GM12878 (cell line): ENCODE measurements at regions not wholly inside any gene's neighbourhood (a gene's known extent, or its start where the extent isn't known, plus 50 kb on each side); places are given as distances from the start of the nearest gene placed in this dataset.

Source experiments
- ATAC-seq: fragments of 200-7000 bp; cut with Tn5 transposase; 3 replicates; pipeline ENCODE4 v1.9.1; 2020; ENCODE audit warnings: mild to moderate bottlenecking, moderate library complexity
- BruUV-seq: library from RNA; stranded (reverse); fragments of 400-500 nt; replicated peaks from 2 replicates; lab custom pipeline; 2021; lab: Mats Ljungman, UMichigan
- CTCF ChIA-PET: fragments of 300-600 bp; sonication (Branson Sonifier 250); formaldehyde crosslinking; extraction: SDS; loops from one replicate; lab custom pipeline; 2021; ENCODE audit warnings: inconsistent platforms; lab: Yijun Ruan, JAX
- POLR2A ChIA-PET: fragments of 350-600 bp; formaldehyde crosslinking; extraction: SDS; loops from one replicate; lab custom pipeline; 2021; ENCODE audit warnings: inconsistent platforms; lab: Charles Lee
- RAD21 ChIA-PET: fragments of 300-600 bp; sonication (Branson Sonifier 250); formaldehyde crosslinking; loops from one replicate; lab custom pipeline; 2023; ENCODE audit warnings: antibody characterized with exemption; ENCODE audit not compliant: unreplicated experiment; lab: Charles Lee
- SMC1A ChIA-PET: fragments of 300-600 bp; sonication (Branson Sonifier 250); formaldehyde crosslinking; loops from one replicate; lab custom pipeline; 2023; ENCODE audit not compliant: unreplicated experiment, uncharacterized antibody; lab: Charles Lee
- DNase-seq: peaks from one replicate; pipeline ENCODE4 v3.0.0-alpha.2; 2011; ENCODE audit warnings: low read depth, low spot score
- FAIRE-seq: peaks from 3 replicates; lab custom pipeline; 2011; peaks lifted over from hg19 to GRCh38; lab: Jason Lieb, UNC
- H2AFZ ChIP-seq: 2 replicates; pipeline ENCODE4 v1.6.0; 2011; ENCODE audit warnings: low read depth, low read length, control low read depth; ENCODE audit not compliant: control insufficient read depth
- H3K27ac ChIP-seq: 2 replicates; pipeline ENCODE4 v1.5.1; 2011; ENCODE audit warnings: control low read depth; ENCODE audit not compliant: control insufficient read depth, insufficient read depth
- H3K27me3 ChIP-seq, 2 experiments: replicated peaks in 1 of 2; 2 replicates each; pipeline versions ENCODE4 v1.6.0 to v1.6.1; 2011; ENCODE audit warnings: low read length in 1 of 2; ENCODE audit not compliant: control insufficient read depth in 2 of 2, insufficient read depth in 2 of 2
- H3K36me3 ChIP-seq, 2 experiments: 2 replicates each; pipeline ENCODE4 v1.5.1; 2011; ENCODE audit warnings: low read length in 1 of 2; ENCODE audit not compliant: control insufficient read depth in 2 of 2, insufficient read depth in 2 of 2
- H3K4me1 ChIP-seq: 2 replicates; pipeline ENCODE4 v1.6.1; 2011; ENCODE audit warnings: mild to moderate bottlenecking, low read length, moderate library complexity, mixed read lengths; ENCODE audit not compliant: control insufficient read depth, insufficient read depth
- H3K4me2 ChIP-seq: 2 replicates; pipeline ENCODE4 v1.6.0; 2011; ENCODE audit warnings: control low read depth; ENCODE audit not compliant: control insufficient read depth, insufficient read depth
- H3K4me3 ChIP-seq: fragments of 200-600 bp; sonication (generic); 2 replicates; pipeline ENCODE4 v1.5.1; 2016
- H3K79me2 ChIP-seq: 2 replicates; pipeline ENCODE4 v1.6.0; 2011; ENCODE audit warnings: low read length; ENCODE audit not compliant: control insufficient read depth, insufficient read depth
- H3K9ac ChIP-seq: 2 replicates; pipeline ENCODE4 v1.8.0; 2011; ENCODE audit warnings: low read length, control low read depth, mixed read lengths; ENCODE audit not compliant: control insufficient read depth, insufficient read depth
- H3K9me3 ChIP-seq: replicated peaks from 3 replicates; pipeline ENCODE4 v1.5.1; 2011; ENCODE audit warnings: mild to moderate bottlenecking, low read length; ENCODE audit not compliant: control insufficient read depth, insufficient read depth
- H4K20me1 ChIP-seq: 2 replicates; pipeline ENCODE4 v1.6.0; 2011; ENCODE audit not compliant: control insufficient read depth, insufficient read depth
- BACH1 ChIP-seq: fragments of 450-650 bp; IDR thresholded peaks from 2 replicates; pipeline ENCODE4 v1.6.1; 2017; ENCODE audit warnings: mild to moderate bottlenecking, borderline replicate concordance
- BRCA1 ChIP-seq: IDR thresholded peaks from 2 replicates; pipeline ENCODE4 v1.6.1; 2011; ENCODE audit warnings: low read depth, low read length, improper control_type of control experiment
- E4F1 ChIP-seq: fragments of 450-650 bp; IDR thresholded peaks from 2 replicates; pipeline ENCODE4 v1.6.1; 2018; ENCODE audit warnings: borderline replicate concordance, mild to moderate bottlenecking; ENCODE audit not compliant: partially characterized antibody
- EZH2 ChIP-seq: IDR thresholded peaks from 2 replicates; pipeline ENCODE4 v1.6.1; 2012; ENCODE audit warnings: low read depth, mild to moderate bottlenecking, control low read depth, inconsistent platforms, low read length, borderline replicate concordance; ENCODE audit not compliant: control insufficient read depth
- HDAC6 ChIP-seq: fragments of 200-600 bp; sonication (generic); IDR thresholded peaks from one replicate; pipeline ENCODE4 v1.8.0; 2017; ENCODE audit warnings: antibody characterized with exemption; ENCODE audit not compliant: unreplicated experiment
- NFIC ChIP-seq: IDR thresholded peaks from 2 replicates; pipeline ENCODE4 v1.6.1; 2012; ENCODE audit warnings: low read depth, mild to moderate bottlenecking, inconsistent platforms, low read length, moderate library complexity
- NFYA ChIP-seq: IDR thresholded peaks from 2 replicates; pipeline ENCODE4 v1.6.1; 2011; ENCODE audit warnings: low read depth, mild to moderate bottlenecking, low read length, improper control_type of control experiment, borderline replicate concordance
- NR2C1 ChIP-seq: fragments of 450-650 bp; IDR thresholded peaks from 2 replicates; pipeline ENCODE4 v1.6.1; 2017; ENCODE audit warnings: antibody characterized with exemption, mild to moderate bottlenecking, moderate library complexity
- NRF1 ChIP-seq: conservative IDR thresholded peaks from 2 replicates; pipeline ENCODE4 v1.6.1; 2011; ENCODE audit warnings: mild to moderate bottlenecking, low read depth, low read length, improper control_type of control experiment
- RUNX3 ChIP-seq: IDR thresholded peaks from 2 replicates; pipeline ENCODE4 v1.6.1; 2012; ENCODE audit warnings: low read length, inconsistent platforms
- SUPT20H ChIP-seq: IDR thresholded peaks from 2 replicates; pipeline ENCODE4 v1.6.1; 2011; ENCODE audit warnings: low read depth, mild to moderate bottlenecking, low read length, moderate library complexity, borderline replicate concordance; ENCODE audit not compliant: control insufficient read depth
- TARDBP ChIP-seq: IDR thresholded peaks from 2 replicates; pipeline ENCODE4 v1.6.1; 2016; ENCODE audit warnings: borderline replicate concordance
- TBL1XR1 ChIP-seq: IDR thresholded peaks from 2 replicates; pipeline ENCODE4 v1.6.1; 2012; ENCODE audit warnings: low read depth, low read length, improper control_type of control experiment
- USF1 ChIP-seq: IDR thresholded peaks from 2 replicates; pipeline ENCODE4 v1.6.1; 2011; ENCODE audit warnings: borderline replicate concordance, low read depth, mild to moderate bottlenecking, moderate library complexity, mixed read lengths, low read length; ENCODE audit not compliant: insufficient read depth; ENCODE audit errors: extremely low read length
- ZNF592 ChIP-seq: fragments of 450-650 bp; IDR thresholded peaks from 2 replicates; pipeline ENCODE4 v1.6.1; 2017; ENCODE audit warnings: mild to moderate bottlenecking, moderate library complexity
- WGBS: methylation state at CpG from one replicate; pipeline ENCODE4 v1.1.6; 2016; ENCODE audit warnings: low lambda C conversion rate; ENCODE audit not compliant: insufficient replicate concordance, insufficient coverage; ENCODE audit errors: missing lambda C conversion rate; 5-methylcytosine and 5-hydroxymethylcytosine counted together
- in situ Hi-C: fragments of 300-500 bp; cut with MboI; formaldehyde crosslinking; loops from 9 replicates; pipeline ENCODE4 v1.14.3; 2018; ENCODE audit warnings: mixed read lengths
- intact Hi-C: fragments of 100-400 bp; cut with micrococcal nuclease; formaldehyde crosslinking; loops from one replicate; pipeline ENCODE4 v1.14.2; 2022; ENCODE audit not compliant: unreplicated experiment
- TF ChIP-seq, protein P1 (sequence below): IDR thresholded peaks from 2 replicates; pipeline ENCODE4 v1.6.1; 2011; ENCODE audit warnings: low read depth, low read length, improper control_type of control experiment, borderline replicate concordance

DNA sequence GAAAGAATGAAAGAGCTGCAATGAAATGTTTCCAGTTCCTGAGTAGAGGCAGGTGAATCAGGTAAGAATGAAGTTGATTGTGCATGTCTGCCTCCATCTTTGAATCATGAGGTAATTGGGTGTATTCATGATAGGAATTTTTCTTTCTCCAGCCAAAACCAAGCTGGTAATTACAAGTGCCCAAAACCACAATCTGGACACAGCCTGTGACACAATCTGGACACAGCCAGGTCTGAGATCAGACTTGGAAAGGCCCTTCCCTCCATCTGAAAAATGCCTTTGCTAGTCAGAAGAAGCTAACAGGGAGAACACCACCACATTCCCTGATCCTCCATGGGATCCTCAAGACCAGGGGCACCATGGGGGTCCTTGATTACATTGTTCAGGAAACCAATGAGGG is 338.5 kb upstream of the THBS1 start (continued):
- no peak for TF ChIP-seq ZNF592
- no peak for TF ChIP-seq BACH1
- TF ChIP-seq, protein P1, sequence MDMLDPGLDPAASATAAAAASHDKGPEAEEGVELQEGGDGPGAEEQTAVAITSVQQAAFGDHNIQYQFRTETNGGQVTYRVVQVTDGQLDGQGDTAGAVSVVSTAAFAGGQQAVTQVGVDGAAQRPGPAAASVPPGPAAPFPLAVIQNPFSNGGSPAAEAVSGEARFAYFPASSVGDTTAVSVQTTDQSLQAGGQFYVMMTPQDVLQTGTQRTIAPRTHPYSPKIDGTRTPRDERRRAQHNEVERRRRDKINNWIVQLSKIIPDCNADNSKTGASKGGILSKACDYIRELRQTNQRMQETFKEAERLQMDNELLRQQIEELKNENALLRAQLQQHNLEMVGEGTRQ = no peak
- TF ChIP-seq NFYA = no peak
- no peak for TF ChIP-seq TBL1XR1
- no peak for TF ChIP-seq RUNX3
- no peak for TF ChIP-seq EZH2
- no peak for TF ChIP-seq NR2C1

DNA sequence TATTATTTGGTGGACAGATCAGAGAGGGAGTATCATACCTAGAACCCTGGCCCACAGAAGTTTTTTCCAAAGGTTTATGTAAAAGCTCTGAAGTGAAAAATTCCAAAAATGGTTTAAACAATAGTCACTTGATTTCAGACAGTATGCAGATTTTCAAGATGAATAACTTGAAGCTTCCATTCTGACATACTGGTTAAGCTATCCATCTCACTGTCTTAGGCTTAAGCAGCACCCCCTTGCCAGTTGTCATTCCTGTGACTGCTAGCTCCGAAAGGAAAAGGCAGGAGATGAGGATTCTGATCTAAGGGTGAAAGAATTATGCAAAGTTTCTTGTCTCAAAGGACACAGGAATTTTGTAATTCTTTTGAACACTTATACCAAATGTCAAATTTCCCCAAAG is 337.5 kb upstream of the THBS1 start:
- no peak overlapping the region for H3K4me3 ChIP-seq
- no peak overlapping the region for H2AFZ ChIP-seq
- intact Hi-C loops (no loop called here), in situ Hi-C loops (no loop called here)
- H4K20me1 ChIP-seq = no peaks in the 10 kb centered on the region
- POLR2A ChIA-PET = no interaction called here
- CTCF ChIA-PET = interaction anchor here (0.5 to 1.8 kb wide), 3 partner anchors 28 to 480 kb away, joined by 3 to 4 read pairs (median 3); no protein-coding TSS in a partner anchor
- H3K4me2 ChIP-seq = no peak overlapping the region
- no peaks in the 10 kb centered on the region for H3K79me2 ChIP-seq
- H3K36me3 ChIP-seq = no peaks in the 10 kb centered on the region
- BruUV-seq = no TSS peak
- no peak overlapping the region for H3K9ac ChIP-seq
- no peaks in the 10 kb centered on the region for H3K27me3 ChIP-seq
- no peak for FAIRE-seq
- SMC1A ChIA-PET = interaction anchor here (0.9 to 1.5 kb wide), 3 partner anchors 49 to 536 kb away, joined by 3 to 4 read pairs (median 4); no protein-coding TSS in a partner anchor
- no peaks in the 10 kb centered on the region for H3K9me3 ChIP-seq
- no peaks in the 10 kb centered on the region for H3K4me1 ChIP-seq
- RAD21 ChIA-PET = no interaction called here
- H3K27ac ChIP-seq = no peak overlapping the region
- 6% methylated on average over 1 of the region's 1 CpG for WGBS
- DNase-seq = no peak
- no peak for ATAC-seq
- no peak for TF ChIP-seq NRF1
- no peak for TF ChIP-seq USF1
- TF ChIP-seq E4F1 = no peak
- no peak for TF ChIP-seq TARDBP
- TF ChIP-seq HDAC6 = no peak
- TF ChIP-seq SUPT20H = no peak
- TF ChIP-seq BRCA1 = no peak
- TF ChIP-seq NFIC = no peak
